Keratinocyte (primary cell): ENCODE measurements at regions not wholly inside any gene's neighbourhood (a gene's known extent, or its start where the extent isn't known, plus 50 kb on each side); places are given as distances from the start of the nearest gene placed in this dataset.

ENCODE experiments used
- DNase-seq: peaks from one replicate; pipeline ENCODE4 v3.0.0-alpha.2; 2011; ENCODE audit warnings: low read depth, missing footprints, low spot score
- FAIRE-seq: peaks from 2 replicates; lab custom pipeline; 2011; peaks lifted over from hg19 to GRCh38; lab: Jason Lieb, UNC
- H2AFZ ChIP-seq: 2 replicates; pipeline ENCODE4 v1.6.0; 2012; ENCODE audit warnings: low read length, control low read depth, inconsistent platforms; ENCODE audit not compliant: control insufficient read depth
- H3K27ac ChIP-seq: 2 replicates; pipeline ENCODE4 v1.5.1; 2011; ENCODE audit warnings: low read length; ENCODE audit not compliant: control insufficient read depth, insufficient read depth
- H3K27me3 ChIP-seq: 3 replicates; pipeline ENCODE4 v1.6.0; 2011; ENCODE audit warnings: low read length; ENCODE audit not compliant: control insufficient read depth, insufficient read depth; ENCODE audit errors: extremely low read depth
- H3K36me3 ChIP-seq, 2 experiments: 2 replicates in 1 of 2; 3 replicates in 1 of 2; pipeline ENCODE4 v1.5.1; 2011; ENCODE audit warnings: low read length in 2 of 2, mild to moderate bottlenecking in 1 of 2; ENCODE audit not compliant: control insufficient read depth in 2 of 2, insufficient read depth in 2 of 2; ENCODE audit errors: extremely low read depth in 1 of 2
- H3K4me1 ChIP-seq: 3 replicates; pipeline ENCODE4 v1.5.1; 2011; ENCODE audit warnings: low read length; ENCODE audit not compliant: control insufficient read depth, insufficient read depth; ENCODE audit errors: extremely low read depth
- H3K4me2 ChIP-seq: 3 replicates; pipeline ENCODE4 v1.6.0; 2011; ENCODE audit warnings: low read depth, low read length; ENCODE audit not compliant: control insufficient read depth, insufficient read depth; ENCODE audit errors: extremely low read depth
- H3K4me3 ChIP-seq, 3 experiments: fragments of 200-600 bp in 1 of 3; sonication (generic) in 1 of 3; 2 replicates in 2 of 3; 3 replicates in 1 of 3; pipeline ENCODE4 v1.5.1; 2011 to 2016; ENCODE audit warnings: low read length in 3 of 3, mild to moderate bottlenecking in 3 of 3, control low read depth in 2 of 3, inconsistent platforms in 1 of 3, low read depth in 1 of 3, mixed read lengths in 1 of 3, mixed run types in 1 of 3, moderate library complexity in 1 of 3; ENCODE audit not compliant: control insufficient read depth in 2 of 3, insufficient read depth in 2 of 3; ENCODE audit errors: extremely low read depth in 1 of 3
- H3K79me2 ChIP-seq: 2 replicates; pipeline ENCODE4 v1.6.0; 2012; ENCODE audit warnings: low read length; ENCODE audit not compliant: control insufficient read depth, insufficient read depth
- H3K9ac ChIP-seq: 3 replicates; pipeline ENCODE4 v1.6.0; 2011; ENCODE audit warnings: low read length; ENCODE audit not compliant: control insufficient read depth, insufficient read depth; ENCODE audit errors: extremely low read depth
- H3K9me1 ChIP-seq: 3 replicates; pipeline ENCODE4 v1.6.0; 2011; ENCODE audit warnings: low read length; ENCODE audit not compliant: control insufficient read depth, insufficient read depth; ENCODE audit errors: extremely low read depth
- H3K9me3 ChIP-seq: 2 replicates; pipeline ENCODE4 v1.5.1; 2012; ENCODE audit warnings: low read depth, low read length; ENCODE audit not compliant: control insufficient read depth
- H4K20me1 ChIP-seq: 3 replicates; pipeline ENCODE4 v1.6.0; 2011; ENCODE audit warnings: low read length; ENCODE audit not compliant: control insufficient read depth, insufficient read depth; ENCODE audit errors: extremely low read depth
- CTCF ChIP-seq, 3 experiments: IDR thresholded peaks in 1 of 3; conservative IDR thresholded peaks in 1 of 3; optimal IDR thresholded peaks in 1 of 3; 2 replicates in 2 of 3; 3 replicates in 1 of 3; pipeline versions ENCODE3 to v1.5.1; 2011; ENCODE audit warnings: low read length in 3 of 3, mild to moderate bottlenecking in 3 of 3, moderate library complexity in 2 of 3, control low read depth in 1 of 3, inconsistent platforms in 1 of 3; ENCODE audit not compliant: insufficient read depth in 2 of 3; ENCODE audit errors: extremely low read depth in 1 of 3
- EZH2 ChIP-seq: IDR thresholded peaks from one replicate; pipeline ENCODE4 v1.6.1; 2012; ENCODE audit warnings: inconsistent platforms, mild to moderate bottlenecking, low read length, moderate library complexity
- dilution Hi-C: fragments of 300-500 bp; cut with MboI; formaldehyde crosslinking; loops from one replicate; pipeline ENCODE4 v1.7.0; 2020; ENCODE audit warnings: low sequenced_read_pairs; ENCODE audit not compliant: extremely low pct_ligation_motif_present

DNA sequence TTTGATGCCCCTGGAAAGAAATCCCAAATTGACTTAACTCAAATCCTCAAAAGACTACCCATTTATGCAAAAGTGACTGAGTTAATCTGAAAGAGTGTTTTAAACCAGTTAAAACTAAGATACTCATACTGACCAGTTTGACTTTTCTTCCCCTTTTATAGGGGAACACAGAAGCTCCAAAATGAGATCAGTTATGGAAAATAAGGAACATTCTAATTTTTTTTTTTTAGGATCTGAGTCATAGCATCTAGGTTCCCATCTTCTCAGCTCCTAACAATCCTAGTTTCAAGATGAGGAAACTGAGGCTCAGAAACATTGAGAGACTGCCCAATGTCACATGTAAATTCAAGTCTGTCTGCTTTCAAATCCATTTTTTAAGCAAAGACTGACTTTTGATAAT, 231.1 kb upstream of the RUNX1 start:
- Histone ChIP-seq H4K20me1 (no peaks in the 10 kb centered on the region), H3K9me3 (no peaks in the 10 kb centered on the region), H3K4me1 (peaks cover 25% of the 10 kb centered on the region), H3K36me3 (no peaks in the 10 kb centered on the region), H3K4me2 (no peak overlapping the region), H3K79me2 (no peaks in the 10 kb centered on the region), H3K27me3 (no peaks in the 10 kb centered on the region), H3K9me1 (no peaks in the 10 kb centered on the region), H3K27ac (no peak overlapping the region), H3K9ac (no peak overlapping the region), H2AFZ (no peak overlapping the region), H3K4me3 (no peak overlapping the region)
- dilution Hi-C loops = no loop called here
- TF ChIP-seq EZH2 = no peak
- TF ChIP-seq CTCF (optimal IDR thresholded peaks at IDR 0.05 in 1 of 3, IDR thresholded peaks at IDR 0.05 in 1 of 3, conservative IDR thresholded peaks at IDR 0.05 in 1 of 3; ENCODE audit: extremely low read depth in 1 of 3, insufficient read depth in 2 of 3, low read length in 3 of 3) = no peak
- no peak for DNase-seq
- FAIRE-seq = no peak

GRCh38 chr21:35275776-35276175, 226.7 kb upstream of the RUNX1 start:
- Histone ChIP-seq H2AFZ (no peak overlapping the region), H3K4me2 (peak overlapping the region; percentile 48), H3K9ac (peak overlapping the region; percentile 44), H3K9me1 (no peaks in the 10 kb centered on the region), H3K27ac (peak overlapping the region; percentile 72), H3K79me2 (no peaks in the 10 kb centered on the region), H3K4me1 (peaks cover 41% of the 10 kb centered on the region), H3K9me3 (no peaks in the 10 kb centered on the region), H4K20me1 (no peaks in the 10 kb centered on the region), H3K27me3 (no peaks in the 10 kb centered on the region), H3K36me3 (no peaks in the 10 kb centered on the region), H3K4me3 (peak overlapping the region in 1 of 3 experiments; percentile 35)
- DNase-seq = no peak
- no peak for TF ChIP-seq CTCF (optimal IDR thresholded peaks at IDR 0.05 in 1 of 3, IDR thresholded peaks at IDR 0.05 in 1 of 3, conservative IDR thresholded peaks at IDR 0.05 in 1 of 3; ENCODE audit: extremely low read depth in 1 of 3, insufficient read depth in 2 of 3, low read length in 3 of 3)
- no peak for TF ChIP-seq EZH2
- FAIRE-seq = peak; percentile 92
- dilution Hi-C loops = no loop called here
